Loucy (cell line): ENCODE measurements at regions not wholly inside any gene's neighbourhood (a gene's known extent, or its start where the extent isn't known, plus 50 kb on each side); places are given as distances from the start of the nearest gene placed in this dataset.
A peak's percentile ranks its signal among the peaks of the same experiment; 100 is the strongest.

ENCODE experiments used
- H2AFZ ChIP-seq: fragments of 200-600 bp; sonication (generic); 2 replicates; pipeline ENCODE4 v1.6.0; 2016; ENCODE audit warnings: antibody characterized with exemption, mild to moderate bottlenecking, low read length, moderate library complexity
- H3F3A ChIP-seq: fragments of 200-600 bp; 2 replicates; pipeline ENCODE4 v1.6.0; 2016; ENCODE audit warnings: antibody characterized with exemption, low read depth, mild to moderate bottlenecking
- H3K27me3 ChIP-seq: fragments of 200-600 bp; sonication (generic); 2 replicates; pipeline ENCODE4 v1.6.1; 2014; ENCODE audit warnings: low read length, mild to moderate bottlenecking; ENCODE audit not compliant: insufficient read depth, poor library complexity, severe bottlenecking
- H3K36me3 ChIP-seq: fragments of 200-600 bp; sonication (generic); 2 replicates; pipeline ENCODE4 v1.6.1; 2016; ENCODE audit warnings: low read length; ENCODE audit not compliant: insufficient read depth
- H3K4me1 ChIP-seq: fragments of 200-600 bp; sonication (generic); 2 replicates; pipeline ENCODE4 v1.5.1; 2014; ENCODE audit warnings: low read length, mild to moderate bottlenecking; ENCODE audit not compliant: insufficient read depth, poor library complexity, severe bottlenecking
- H3K4me2 ChIP-seq: fragments of 200-600 bp; sonication (generic); 2 replicates; pipeline ENCODE4 v1.6.0; 2014; ENCODE audit warnings: antibody characterized with exemption, low read length, low read depth, mild to moderate bottlenecking; ENCODE audit not compliant: poor library complexity, severe bottlenecking
- H3K4me3 ChIP-seq: fragments of 200-600 bp; sonication (generic); 2 replicates; pipeline ENCODE4 v1.5.1; 2014; ENCODE audit warnings: low read length, mild to moderate bottlenecking, mixed read lengths; ENCODE audit not compliant: poor library complexity, severe bottlenecking
- H3K79me2 ChIP-seq: fragments of 200-600 bp; sonication (generic); 2 replicates; pipeline ENCODE4 v1.6.1; 2014; ENCODE audit warnings: low read length; ENCODE audit not compliant: insufficient read depth
- H3K9ac ChIP-seq: fragments of 200-600 bp; sonication (generic); 2 replicates; pipeline ENCODE4 v1.6.0; 2014; ENCODE audit warnings: mild to moderate bottlenecking, low read depth, low read length, moderate library complexity; ENCODE audit not compliant: poor library complexity, severe bottlenecking
- H3K9me2 ChIP-seq: fragments of 200-600 bp; sonication (generic); replicated peaks from 2 replicates; pipeline ENCODE4 v1.6.1; 2016; ENCODE audit warnings: low read depth, low read length, mixed read lengths
- H3K9me3 ChIP-seq: fragments of 200-600 bp; sonication (generic); 2 replicates; pipeline ENCODE4 v1.6.1; 2014; ENCODE audit warnings: mild to moderate bottlenecking, antibody characterized with exemption, low read length, low read depth; ENCODE audit not compliant: insufficient read depth
- H4K20me1 ChIP-seq: fragments of 200-600 bp; sonication (generic); 2 replicates; pipeline ENCODE4 v1.6.0; 2014; ENCODE audit warnings: antibody characterized with exemption, low read length, mild to moderate bottlenecking; ENCODE audit not compliant: insufficient read depth, poor library complexity, severe bottlenecking
- CTCF ChIP-seq: fragments of 200-600 bp; sonication (generic); conservative IDR thresholded peaks from 2 replicates; pipeline ENCODE4 v1.5.1; 2014; ENCODE audit warnings: mild to moderate bottlenecking, antibody characterized with exemption, low read length
- EZH2phosphoT487 ChIP-seq: fragments of 200-600 bp; IDR thresholded peaks from 2 replicates; pipeline ENCODE4 v1.6.1; 2018; ENCODE audit warnings: antibody characterized with exemption, mild to moderate bottlenecking, moderate library complexity, borderline replicate concordance

DNA sequence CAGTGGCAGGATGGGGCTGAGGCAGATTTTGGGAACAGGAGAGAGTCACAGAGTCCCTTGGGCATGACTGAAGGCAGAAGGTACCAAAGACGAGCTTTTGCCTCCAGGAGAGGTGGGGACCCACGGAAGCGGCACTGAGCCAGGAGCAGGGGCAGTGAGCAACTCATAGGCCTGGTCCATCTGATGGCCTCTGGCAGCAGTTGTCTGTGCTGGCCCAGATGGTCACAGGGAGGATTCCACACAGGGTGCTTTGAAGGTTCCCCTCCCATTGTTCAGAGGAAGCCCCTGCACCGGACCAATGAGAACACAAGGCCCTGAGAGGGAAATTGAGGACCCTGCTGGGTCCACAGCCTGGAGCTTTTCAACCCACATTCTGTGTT, 360.3 kb upstream of the TNRC6C start:
- Histone ChIP-seq H3K79me2 (no peaks in the 10 kb centered on the region), H3K9ac (peak overlapping the region; percentile 35), H2AFZ (no peak overlapping the region), H3F3A (no peaks in the 10 kb centered on the region), H4K20me1 (no peaks in the 10 kb centered on the region), H3K9me2 (no peaks in the 10 kb centered on the region), H3K4me1 (peaks cover 42% of the 10 kb centered on the region), H3K9me3 (no peaks in the 10 kb centered on the region), H3K27me3 (no peaks in the 10 kb centered on the region), H3K4me2 (no peak overlapping the region), H3K4me3 (no peak overlapping the region), H3K36me3 (no peaks in the 10 kb centered on the region)
- no peak for TF ChIP-seq EZH2phosphoT487
- no peak for TF ChIP-seq CTCF

GRCh38 chr17:77599699-77600098, 358.8 kb upstream of the TNRC6C start:
- H3K79me2 ChIP-seq = no peaks in the 10 kb centered on the region
- H2AFZ ChIP-seq = no peak overlapping the region
- H3K4me1 ChIP-seq = peaks cover 37% of the 10 kb centered on the region
- H3K4me2 ChIP-seq = no peak overlapping the region
- no peaks in the 10 kb centered on the region for H3K9me2 ChIP-seq
- H3K9me3 ChIP-seq = no peaks in the 10 kb centered on the region
- no peaks in the 10 kb centered on the region for H4K20me1 ChIP-seq
- H3K36me3 ChIP-seq = no peaks in the 10 kb centered on the region
- H3K4me3 ChIP-seq = no peak overlapping the region
- TF ChIP-seq EZH2phosphoT487 (no peak), CTCF (no peak)
- no peaks in the 10 kb centered on the region for H3K27me3 ChIP-seq
- H3K9ac ChIP-seq = no peak overlapping the region
- no peaks in the 10 kb centered on the region for H3F3A ChIP-seq

DNA sequence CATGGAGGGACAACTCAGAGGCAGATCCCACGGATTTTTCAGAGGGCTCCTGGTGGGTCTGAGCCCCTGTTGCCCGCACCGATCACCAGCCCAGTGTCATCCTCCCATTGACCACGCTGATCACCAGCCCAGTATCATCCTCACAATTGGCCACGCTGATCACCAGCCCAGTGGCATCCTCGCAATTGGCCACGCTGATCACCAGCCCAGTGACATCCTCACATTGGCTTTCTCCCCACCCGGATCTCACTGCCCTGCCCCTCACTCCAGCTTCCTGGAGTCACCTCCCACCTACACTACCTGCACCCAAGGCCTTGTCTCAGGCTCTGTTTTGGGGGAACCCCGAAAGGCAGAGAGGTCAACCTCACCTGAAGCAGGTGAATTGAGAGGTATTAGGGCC, 358.2 kb upstream of the TNRC6C start:
- Histone ChIP-seq H3K4me2 (no peak overlapping the region), H3K36me3 (no peaks in the 10 kb centered on the region), H3K27me3 (no peaks in the 10 kb centered on the region), H4K20me1 (no peaks in the 10 kb centered on the region), H3K79me2 (no peaks in the 10 kb centered on the region), H3K9me3 (no peaks in the 10 kb centered on the region), H2AFZ (no peak overlapping the region), H3F3A (no peaks in the 10 kb centered on the region), H3K9me2 (no peaks in the 10 kb centered on the region), H3K4me1 (peaks cover 30% of the 10 kb centered on the region), H3K4me3 (no peak overlapping the region), H3K9ac (no peak overlapping the region)
- TF ChIP-seq CTCF = no peak
- no peak for TF ChIP-seq EZH2phosphoT487
